CD14-positive monocyte (primary cell): ENCODE measurements at regions not wholly inside any gene's neighbourhood (a gene's known extent, or its start where the extent isn't known, plus 50 kb on each side); places are given as distances from the start of the nearest gene placed in this dataset.
"Not testable (repeated sequence)": the region's sequence is repeated elsewhere in the genome, so short reads cannot be mapped to it uniquely, and the experiment has no call there.

Experiments
- DNase-seq, 3 donors: peaks; one replicate each; pipeline ENCODE4 v3.0.0-alpha.2; 2011 to 2022
- H2AFZ ChIP-seq: 2 replicates; pipeline ENCODE4 v1.6.0; 2012; ENCODE audit warnings: mild to moderate bottlenecking, low read depth, low read length, inconsistent platforms; ENCODE audit not compliant: insufficient read depth, poor library complexity, severe bottlenecking
- H3K27ac ChIP-seq, 2 donors: 1 replicate in 1 of 2; 2 replicates in 1 of 2; pipeline ENCODE4 v1.5.1; 2012 to 2013; ENCODE audit warnings: low read length in 2 of 2, control low read depth in 1 of 2, inconsistent platforms in 1 of 2, low read depth in 1 of 2, mild to moderate bottlenecking in 1 of 2
- H3K27me3 ChIP-seq, 2 donors: one replicate each; pipeline versions ENCODE4 v1.6.0 to v1.6.1; 2011 to 2013; ENCODE audit warnings: low read length in 2 of 2; ENCODE audit not compliant: control insufficient read depth in 2 of 2, insufficient read depth in 2 of 2
- H3K36me3 ChIP-seq, 2 donors: replicated peaks in 1 of 2; 1 replicate in 1 of 2; 2 replicates in 1 of 2; pipeline versions ENCODE4 v1.5.1 to v1.6.1; 2012 to 2013; ENCODE audit warnings: low read length in 2 of 2, control low read depth in 1 of 2, inconsistent platforms in 1 of 2, mild to moderate bottlenecking in 1 of 2; ENCODE audit not compliant: insufficient read depth in 2 of 2, control insufficient read depth in 1 of 2
- H3K4me1 ChIP-seq, 2 donors: 1 replicate in 1 of 2; 2 replicates in 1 of 2; pipeline versions ENCODE4 v1.5.1 to v1.6.1; 2012 to 2013; ENCODE audit warnings: low read length in 2 of 2, control low read depth in 1 of 2, inconsistent platforms in 1 of 2, mild to moderate bottlenecking in 1 of 2, moderate library complexity in 1 of 2; ENCODE audit not compliant: insufficient read depth in 2 of 2, control insufficient read depth in 1 of 2
- H3K4me2 ChIP-seq: replicated peaks from 2 replicates; pipeline ENCODE3; 2012; ENCODE audit warnings: low read length, moderate library complexity, mild to moderate bottlenecking; ENCODE audit not compliant: poor library complexity, severe bottlenecking; ENCODE audit errors: extremely low read depth
- H3K4me3 ChIP-seq, 3 experiments: fragments of 200-600 bp in 1 of 3; sonication (generic) in 1 of 3; replicated peaks in 1 of 3; 1 replicate in 2 of 3; 2 replicates in 1 of 3; pipeline ENCODE4 v1.5.1; 2011 to 2013; ENCODE audit warnings: low read length in 3 of 3, mild to moderate bottlenecking in 3 of 3, control low read depth in 2 of 3, low read depth in 2 of 3, inconsistent platforms in 1 of 3, moderate library complexity in 1 of 3
- H3K79me2 ChIP-seq: 2 replicates; pipeline ENCODE4 v1.6.0; 2012; ENCODE audit warnings: mild to moderate bottlenecking, control low read depth, inconsistent platforms, low read length, moderate library complexity; ENCODE audit not compliant: insufficient read depth
- H3K9ac ChIP-seq: 2 replicates; pipeline ENCODE4 v1.6.0; 2017; ENCODE audit warnings: low read length, mild to moderate bottlenecking; ENCODE audit not compliant: insufficient read depth, poor library complexity, severe bottlenecking
- H3K9me3 ChIP-seq, 2 donors: replicated peaks in 1 of 2; 1 replicate in 1 of 2; 2 replicates in 1 of 2; pipeline versions ENCODE4 v1.5.1 to v1.6.1; 2012 to 2013; ENCODE audit warnings: low read length in 2 of 2, control low read depth in 1 of 2; ENCODE audit not compliant: control insufficient read depth in 1 of 2, insufficient read depth in 1 of 2
- H4K20me1 ChIP-seq: 2 replicates; pipeline ENCODE4 v1.6.0; 2012; ENCODE audit warnings: mild to moderate bottlenecking, low read length, control low read depth, moderate library complexity; ENCODE audit not compliant: insufficient read depth
- H3K27ac Mint-ChIP-seq, 7 donors: one replicate each; pipeline ENCODE4 v1.8.0; 2020; ENCODE audit warnings: mild to moderate bottlenecking in 7 of 7, mixed read lengths in 7 of 7, moderate library complexity in 6 of 7, inconsistent platforms in 2 of 7
- H3K27me3 Mint-ChIP-seq, 3 donors: one replicate each; pipeline ENCODE4 v1.8.0; 2021 to 2022; ENCODE audit warnings: low read depth in 3 of 3, mild to moderate bottlenecking in 3 of 3, mixed read lengths in 3 of 3, moderate library complexity in 3 of 3, inconsistent platforms in 1 of 3
- H3K36me3 Mint-ChIP-seq, 2 donors: one replicate each; pipeline ENCODE4 v1.8.0; 2020; ENCODE audit warnings: mixed read lengths in 2 of 2, inconsistent platforms in 1 of 2, mild to moderate bottlenecking in 1 of 2
- H3K4me1 Mint-ChIP-seq: one replicate; pipeline ENCODE4 v1.8.0; 2020; ENCODE audit warnings: mild to moderate bottlenecking, mixed read lengths
- H3K4me3 Mint-ChIP-seq, 2 donors: one replicate each; pipeline ENCODE4 v1.8.0; 2020; ENCODE audit warnings: mild to moderate bottlenecking in 2 of 2, mixed read lengths in 2 of 2, moderate library complexity in 1 of 2
- H3K9me3 Mint-ChIP-seq, 7 donors: one replicate each; pipeline ENCODE4 v1.8.0; 2020 to 2022; ENCODE audit warnings: mixed read lengths in 7 of 7, mild to moderate bottlenecking in 6 of 7, moderate library complexity in 6 of 7, inconsistent platforms in 2 of 7
- CTCF ChIP-seq: fragments of 200-600 bp; IDR thresholded peaks from one replicate; pipeline ENCODE4 v1.8.0; 2022; ENCODE audit warnings: antibody characterized with exemption, mild to moderate bottlenecking
- WGBS: methylation state at CpG from one replicate; pipeline ENCODE4 v1.1.5; 2013; ENCODE audit warnings: missing lambda C conversion rate; ENCODE audit not compliant: insufficient coverage; 5-methylcytosine and 5-hydroxymethylcytosine counted together
- intact Hi-C, 2 donors: fragments of 100-400 bp; cut with micrococcal nuclease; formaldehyde crosslinking; loops; one replicate each; pipeline versions ENCODE4 v1.15.0 to v1.15.1; 2023

GRCh38 chr13:21310220-21310619, 133.8 kb downstream of the MRPL57 start:
- Histone ChIP-seq H3K9ac (no peak overlapping the region), H3K27ac (no peak overlapping the region), H4K20me1 (no peaks in the 10 kb centered on the region), H3K4me3 (no peak overlapping the region), H3K4me1 (no peaks in the 10 kb centered on the region), H2AFZ (no peak overlapping the region), H3K79me2 (no peaks in the 10 kb centered on the region), H3K4me2 (no peak overlapping the region), H3K27me3 (no peaks in the 10 kb centered on the region), H3K36me3 (no peaks in the 10 kb centered on the region), H3K9me3 (no peaks in the 10 kb centered on the region)
- no peaks in the 10 kb centered on the region for H3K9me3 Mint-ChIP-seq
- H3K36me3 Mint-ChIP-seq, result peaks cover 3 to 12% of the 10 kb centered on the region in 2 donors
- no peak overlapping the region for H3K27ac Mint-ChIP-seq
- peaks cover 0 to 2% (median 1%) of the 10 kb centered on the region in 3 donors for H3K27me3 Mint-ChIP-seq
- intact Hi-C loops, result no loop called here
- TF ChIP-seq CTCF, result no peak
- no peak overlapping the region for H3K4me3 Mint-ChIP-seq
- 100% methylated on average over 2 of the region's 3 CpGs for WGBS
- H3K4me1 Mint-ChIP-seq, result no peaks in the 10 kb centered on the region
- no peak for DNase-seq

- not testable (repeated sequence) for H3K4me1 Mint-ChIP-seq, H3K4me3 Mint-ChIP-seq
Observed at GRCh38 chr13:21314976-21315375, 138.5 kb downstream of the MRPL57 start.

More at GRCh38 chr13:21314976-21315375, 138.5 kb downstream of the MRPL57 start:
- H3K27ac Mint-ChIP-seq, H3K27me3 ChIP-seq, H3K4me1 ChIP-seq, DNase-seq, H2AFZ ChIP-seq, intact Hi-C loops, H3K36me3 ChIP-seq, H3K27me3 Mint-ChIP-seq, H3K4me3 ChIP-seq, H4K20me1 ChIP-seq, H3K4me2 ChIP-seq, H3K79me2 ChIP-seq, H3K9ac ChIP-seq, H3K27ac ChIP-seq: not testable (repeated sequence)
- H3K9me3 Mint-ChIP-seq, result peaks cover 0 to 14% (median 6%) of the 10 kb centered on the region in 7 donors
- no CpG with 5 or more reads among the region's 1 CpG for WGBS
- peaks cover 0 to 10% of the 10 kb centered on the region in 2 donors for H3K9me3 ChIP-seq
- H3K36me3 Mint-ChIP-seq, result peaks cover 2 to 11% of the 10 kb centered on the region in 2 donors
